H1 (cell line): ENCODE measurements at regions not wholly inside any gene's neighbourhood (a gene's known extent, or its start where the extent isn't known, plus 50 kb on each side); places are given as distances from the start of the nearest gene placed in this dataset.

Experiments
- CTCF ChIP-seq, 3 experiments: IDR thresholded peaks; 1 replicate in 2 of 3; 2 replicates in 1 of 3; pipeline versions ENCODE4 v1.5.1 to v1.6.1; 2011; ENCODE audit warnings: low read length in 3 of 3, mild to moderate bottlenecking in 3 of 3, inconsistent platforms in 2 of 3, low read depth in 1 of 3, moderate library complexity in 1 of 3; ENCODE audit not compliant: insufficient read depth in 1 of 3; ENCODE audit errors: control extremely low read depth in 1 of 3
- KDM5A ChIP-seq: fragments of 200-600 bp; IDR thresholded peaks from 2 replicates; pipeline ENCODE4 v1.7.1; 2012; ENCODE audit warnings: mild to moderate bottlenecking, low read length, inconsistent platforms, mixed read lengths
- POLR2AphosphoS5 ChIP-seq: IDR thresholded peaks from 2 replicates; pipeline ENCODE4 v1.6.1; 2011; ENCODE audit warnings: low read depth, low read length
- RFX5 ChIP-seq: IDR thresholded peaks from 2 replicates; pipeline ENCODE4 v1.6.1; 2011; ENCODE audit warnings: low read depth, low read length, improper control_type of control experiment, borderline replicate concordance
- SIN3A ChIP-seq, 2 experiments: IDR thresholded peaks in 1 of 2; conservative IDR thresholded peaks in 1 of 2; 2 replicates each; pipeline ENCODE4 v1.6.1; 2011 to 2012; ENCODE audit warnings: low read length in 2 of 2, improper control_type of control experiment in 1 of 2, low read depth in 1 of 2, mild to moderate bottlenecking in 1 of 2

- no peak for TF ChIP-seq CTCF (IDR thresholded peaks at IDR 0.05; ENCODE audit: control extremely low read depth in 1 of 3, insufficient read depth in 1 of 3, low read depth in 1 of 3, low read length in 3 of 3)
- no peak for TF ChIP-seq KDM5A
- no peak for TF ChIP-seq RFX5
- TF ChIP-seq SIN3A (conservative IDR thresholded peaks at IDR 0.05 in 1 of 2, IDR thresholded peaks at IDR 0.05 in 1 of 2; ENCODE audit: low read depth in 1 of 2, low read length in 2 of 2) = no peak
- no peak for TF ChIP-seq POLR2AphosphoS5
Observed at GRCh38 chr6:77334093-77334492, 129.2 kb downstream of the HTR1B start.
